ENCODE measurements at regions not wholly inside any gene's neighbourhood (a gene's known extent, or its start where the extent isn't known, plus 50 kb on each side); places are given as distances from the start of the nearest gene placed in this dataset.
"Not testable (repeated sequence)": the region's sequence is repeated elsewhere in the genome, so short reads cannot be mapped to it uniquely, and the experiment has no call there.

DNA sequence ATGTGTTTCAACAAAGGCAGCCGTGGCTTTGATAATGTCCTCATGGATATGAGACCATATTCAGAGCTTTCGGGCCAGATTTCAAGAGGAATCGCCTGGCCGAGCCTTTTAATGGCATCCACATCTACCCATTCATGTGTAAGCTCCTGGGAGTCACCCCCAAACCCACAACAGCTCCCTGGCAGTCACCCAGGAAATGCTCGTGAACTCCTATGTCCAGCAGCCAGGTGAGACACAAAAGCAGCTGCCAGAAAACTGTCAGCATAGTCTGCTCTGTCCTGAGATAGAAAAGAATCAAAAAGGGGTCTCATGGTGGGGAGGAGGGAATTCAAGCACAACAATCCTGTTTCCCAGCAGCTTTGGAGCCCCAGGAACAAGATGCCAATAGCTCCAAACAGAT is 96.4 kb upstream of the DRD5 start:
- not testable (repeated sequence) for TF ChIP-seq EP300 (IDR thresholded peaks at IDR 0.05); POLR2A (IDR thresholded peaks at IDR 0.05; ENCODE audit: low read depth); POLR2AphosphoS5 (IDR thresholded peaks at IDR 0.05)
- TF ChIP-seq, protein P1, sequence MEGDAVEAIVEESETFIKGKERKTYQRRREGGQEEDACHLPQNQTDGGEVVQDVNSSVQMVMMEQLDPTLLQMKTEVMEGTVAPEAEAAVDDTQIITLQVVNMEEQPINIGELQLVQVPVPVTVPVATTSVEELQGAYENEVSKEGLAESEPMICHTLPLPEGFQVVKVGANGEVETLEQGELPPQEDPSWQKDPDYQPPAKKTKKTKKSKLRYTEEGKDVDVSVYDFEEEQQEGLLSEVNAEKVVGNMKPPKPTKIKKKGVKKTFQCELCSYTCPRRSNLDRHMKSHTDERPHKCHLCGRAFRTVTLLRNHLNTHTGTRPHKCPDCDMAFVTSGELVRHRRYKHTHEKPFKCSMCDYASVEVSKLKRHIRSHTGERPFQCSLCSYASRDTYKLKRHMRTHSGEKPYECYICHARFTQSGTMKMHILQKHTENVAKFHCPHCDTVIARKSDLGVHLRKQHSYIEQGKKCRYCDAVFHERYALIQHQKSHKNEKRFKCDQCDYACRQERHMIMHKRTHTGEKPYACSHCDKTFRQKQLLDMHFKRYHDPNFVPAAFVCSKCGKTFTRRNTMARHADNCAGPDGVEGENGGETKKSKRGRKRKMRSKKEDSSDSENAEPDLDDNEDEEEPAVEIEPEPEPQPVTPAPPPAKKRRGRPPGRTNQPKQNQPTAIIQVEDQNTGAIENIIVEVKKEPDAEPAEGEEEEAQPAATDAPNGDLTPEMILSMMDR (IDR thresholded peaks at IDR 0.05) = not testable (repeated sequence)
